GM12892 (cell line): ENCODE measurements at regions not wholly inside any gene's neighbourhood (a gene's known extent, or its start where the extent isn't known, plus 50 kb on each side); places are given as distances from the start of the nearest gene placed in this dataset.

Experiments
- POLR2A ChIP-seq: IDR thresholded peaks from 2 replicates; pipeline ENCODE4 v1.6.1; 2011; ENCODE audit warnings: low read depth, low read length, control low read depth
- POLR2AphosphoS5 ChIP-seq: IDR thresholded peaks from 2 replicates; pipeline ENCODE4 v1.6.1; 2011; ENCODE audit warnings: low read depth, low read length, control low read depth
- TAF1 ChIP-seq: IDR thresholded peaks from 2 replicates; pipeline ENCODE4 v1.6.1; 2011; ENCODE audit warnings: low read depth, mild to moderate bottlenecking, control low read depth, low read length, borderline replicate concordance

DNA sequence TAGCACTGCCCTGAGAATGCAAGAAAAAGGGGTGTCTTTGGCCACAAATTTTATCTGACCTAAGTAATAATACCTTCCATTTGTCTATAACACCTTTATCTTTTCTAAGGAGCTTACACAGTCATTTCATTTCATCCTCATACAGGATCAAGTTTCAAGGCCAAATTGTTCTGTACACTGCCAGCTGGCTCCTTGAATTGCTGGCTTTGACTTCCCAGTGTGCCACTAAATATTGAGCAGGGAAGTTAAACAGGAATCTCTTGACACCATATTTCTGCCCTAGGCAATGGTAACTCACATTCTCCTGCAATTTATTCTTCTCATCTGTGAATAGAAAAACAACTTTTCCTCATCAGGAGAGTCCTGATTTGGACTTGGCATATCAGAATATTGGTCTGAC is 195.1 kb upstream of the LRP1B start:
- no peak for TF ChIP-seq POLR2AphosphoS5
- no peak for TF ChIP-seq POLR2A
- no peak for TF ChIP-seq TAF1
